Endothelial cell of umbilical vein (primary cell): ENCODE measurements at regions not wholly inside any gene's neighbourhood (a gene's known extent, or its start where the extent isn't known, plus 50 kb on each side); places are given as distances from the start of the nearest gene placed in this dataset.

Source experiments
- EZH2 ChIP-seq: IDR thresholded peaks from 2 replicates; pipeline ENCODE4 v1.6.1; 2012; ENCODE audit warnings: borderline replicate concordance, low read depth, mild to moderate bottlenecking, moderate library complexity, low read length, inconsistent platforms; ENCODE audit not compliant: severe bottlenecking
- FOS ChIP-seq: IDR thresholded peaks from 2 replicates; pipeline ENCODE4 v1.6.1; 2011; ENCODE audit warnings: mild to moderate bottlenecking, low read length, moderate library complexity, borderline replicate concordance; ENCODE audit not compliant: insufficient read depth
- MYC ChIP-seq: IDR thresholded peaks from one replicate; pipeline ENCODE4 v1.6.1; 2011; ENCODE audit warnings: mild to moderate bottlenecking, low read depth, low read length
- POLR2A ChIP-seq: IDR thresholded peaks from 2 replicates; pipeline ENCODE4 v1.6.1; 2012; ENCODE audit warnings: low read depth, mild to moderate bottlenecking, control low read depth, low read length
- POLR2AphosphoS5 ChIP-seq: IDR thresholded peaks from 2 replicates; pipeline ENCODE4 v1.6.1; 2012; ENCODE audit warnings: low read depth, mild to moderate bottlenecking, control low read depth, low read length, moderate library complexity; ENCODE audit not compliant: insufficient read depth
- TF ChIP-seq, protein P1 (sequence below), 2 donors: IDR thresholded peaks; 1 replicate in 1 of 2; 2 replicates in 1 of 2; pipeline ENCODE4 v1.5.1; 2011; ENCODE audit warnings: low read length in 2 of 2, mild to moderate bottlenecking in 2 of 2, moderate library complexity in 2 of 2, control low read depth in 1 of 2, inconsistent platforms in 1 of 2, low read depth in 1 of 2; ENCODE audit not compliant: insufficient read depth in 1 of 2; ENCODE audit errors: extremely low read depth in 1 of 2

GRCh38 chr7:109926738-109927137, 1164.2 kb upstream of the LRRN3 start:
- TF ChIP-seq, protein P1, sequence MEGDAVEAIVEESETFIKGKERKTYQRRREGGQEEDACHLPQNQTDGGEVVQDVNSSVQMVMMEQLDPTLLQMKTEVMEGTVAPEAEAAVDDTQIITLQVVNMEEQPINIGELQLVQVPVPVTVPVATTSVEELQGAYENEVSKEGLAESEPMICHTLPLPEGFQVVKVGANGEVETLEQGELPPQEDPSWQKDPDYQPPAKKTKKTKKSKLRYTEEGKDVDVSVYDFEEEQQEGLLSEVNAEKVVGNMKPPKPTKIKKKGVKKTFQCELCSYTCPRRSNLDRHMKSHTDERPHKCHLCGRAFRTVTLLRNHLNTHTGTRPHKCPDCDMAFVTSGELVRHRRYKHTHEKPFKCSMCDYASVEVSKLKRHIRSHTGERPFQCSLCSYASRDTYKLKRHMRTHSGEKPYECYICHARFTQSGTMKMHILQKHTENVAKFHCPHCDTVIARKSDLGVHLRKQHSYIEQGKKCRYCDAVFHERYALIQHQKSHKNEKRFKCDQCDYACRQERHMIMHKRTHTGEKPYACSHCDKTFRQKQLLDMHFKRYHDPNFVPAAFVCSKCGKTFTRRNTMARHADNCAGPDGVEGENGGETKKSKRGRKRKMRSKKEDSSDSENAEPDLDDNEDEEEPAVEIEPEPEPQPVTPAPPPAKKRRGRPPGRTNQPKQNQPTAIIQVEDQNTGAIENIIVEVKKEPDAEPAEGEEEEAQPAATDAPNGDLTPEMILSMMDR (IDR thresholded peaks at IDR 0.05; ENCODE audit: extremely low read depth in 1 of 2, insufficient read depth in 1 of 2, low read depth in 1 of 2, low read length in 2 of 2): no peak
- TF ChIP-seq MYC: no peak
- no peak for TF ChIP-seq EZH2
- TF ChIP-seq POLR2AphosphoS5: no peak
- TF ChIP-seq POLR2A: no peak
- TF ChIP-seq FOS: no peak
